ENCODE measurements at regions not wholly inside any gene's neighbourhood (a gene's known extent, or its start where the extent isn't known, plus 50 kb on each side); places are given as distances from the start of the nearest gene placed in this dataset.
A peak's percentile ranks its signal among the peaks of the same experiment; 100 is the strongest.
"Not testable (repeated sequence)": the region's sequence is repeated elsewhere in the genome, so short reads cannot be mapped to it uniquely, and the experiment has no call there.

- ChIA-PET CTCF (no interaction called here), POLR2A (no interaction called here)
- TF ChIP-seq CTCF (IDR thresholded peaks at IDR 0.05; ENCODE audit: insufficient read depth, low read length, missing control alignments): no peak
- no peak overlapping the region for H3K4me3 ChIP-seq (ENCODE audit: low read depth, low read length)
- no peak for DNase-seq (ENCODE audit: low read depth, low spot score)
Observed at GRCh38 chr4:33785843-33786242, 2458.5 kb downstream of the ARAP2 start.

- ChIA-PET CTCF (no interaction called here), POLR2A (no interaction called here)
- no peak for TF ChIP-seq CTCF (IDR thresholded peaks at IDR 0.05; ENCODE audit: insufficient read depth, low read length, missing control alignments)
- H3K4me3 ChIP-seq (ENCODE audit: low read depth, low read length): no peak overlapping the region
- no peak for DNase-seq (ENCODE audit: low read depth, low spot score)
Observed at GRCh38 chr4:33802578-33802977, 2441.7 kb downstream of the ARAP2 start.

- TF ChIP-seq CTCF (IDR thresholded peaks at IDR 0.05; ENCODE audit: insufficient read depth, low read length, missing control alignments): no peak
- no peak for DNase-seq (ENCODE audit: low read depth, low spot score)
- POLR2A ChIA-PET: no interaction called here
- CTCF ChIA-PET: no interaction called here
- H3K4me3 ChIP-seq (ENCODE audit: low read depth, low read length): no peak overlapping the region
Observed at GRCh38 chr4:33825685-33826084, 2418.6 kb downstream of the ARAP2 start.

GRCh38 chr4:33829356-33829755, 2415.0 kb downstream of the ARAP2 start:
- POLR2A ChIA-PET; CTCF ChIA-PET; H3K4me3 ChIP-seq (ENCODE audit: low read depth, low read length); DNase-seq (ENCODE audit: low read depth, low spot score): not testable (repeated sequence)

- DNase-seq (ENCODE audit: low read depth, low spot score): no peak
- no peak for TF ChIP-seq CTCF (IDR thresholded peaks at IDR 0.05; ENCODE audit: insufficient read depth, low read length, missing control alignments)
- no peak overlapping the region for H3K4me3 ChIP-seq (ENCODE audit: low read depth, low read length)
- ChIA-PET POLR2A (no interaction called here), CTCF (no interaction called here)
Observed at GRCh38 chr4:33831442-33832066, 2412.8 kb downstream of the ARAP2 start.

GRCh38 chr4:33835764-33836163, 2408.6 kb downstream of the ARAP2 start:
- CTCF ChIA-PET; POLR2A ChIA-PET; H3K4me3 ChIP-seq (ENCODE audit: low read depth, low read length): not testable (repeated sequence)
- DNase-seq (ENCODE audit: low read depth, low spot score): peak; percentile 26

GRCh38 chr4:33837043-33837838, 2407.1 kb downstream of the ARAP2 start:
- CTCF ChIA-PET: no interaction called here
- POLR2A ChIA-PET: no interaction called here
- H3K4me3 ChIP-seq (ENCODE audit: low read depth, low read length): no peak overlapping the region
- no peak for TF ChIP-seq CTCF (IDR thresholded peaks at IDR 0.05; ENCODE audit: insufficient read depth, low read length, missing control alignments)
- peak; percentile 50 for DNase-seq (ENCODE audit: low read depth, low spot score)
